Adrenal gland (tissue), 5 donors: ENCODE measurements at regions not wholly inside any gene's neighbourhood (a gene's known extent, or its start where the extent isn't known, plus 50 kb on each side); places are given as distances from the start of the nearest gene placed in this dataset.

Experiments used
- POLR2A ChIP-seq, 2 donors: fragments of 450-650 bp; IDR thresholded peaks; one replicate each; pipeline ENCODE4 v1.6.1; 2017; ENCODE audit warnings: antibody characterized with exemption in 2 of 2, mild to moderate bottlenecking in 2 of 2, moderate library complexity in 1 of 2
- TF ChIP-seq, protein P1 (sequence below), 6 experiments: fragments of 450-650 bp in 4 of 6; fragments of 200-600 bp in 2 of 6; sonication (generic) in 1 of 6; IDR thresholded peaks; 1 replicate in 5 of 6; 2 replicates in 1 of 6; pipeline versions ENCODE4 v1.5.1 to v1.8.0; 2016 to 2021; ENCODE audit warnings: antibody characterized with exemption in 6 of 6, mild to moderate bottlenecking in 2 of 6, moderate library complexity in 1 of 6
- donor health status: DM: no; HTN: no; CAD: no.

DNA sequence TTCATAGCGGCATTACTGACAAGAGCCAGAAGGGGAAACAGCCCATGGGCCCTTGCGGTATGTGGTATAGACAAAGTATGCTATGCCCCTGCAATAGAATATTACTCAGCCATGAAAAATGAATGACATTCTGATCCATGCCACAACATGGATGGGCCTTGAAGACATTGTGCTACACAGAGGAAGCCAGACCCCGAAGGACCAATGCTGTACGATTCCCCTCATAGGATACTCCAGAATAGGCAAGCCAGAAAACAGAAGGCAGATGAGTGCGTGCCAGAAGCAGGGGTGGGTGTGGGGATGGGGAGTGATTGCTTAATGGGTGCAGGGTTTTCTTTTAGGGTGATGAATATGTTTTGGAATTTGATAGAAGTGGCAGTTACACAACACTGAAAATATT is 342.0 kb downstream of the TEX29 start:
- TF ChIP-seq, protein P1, sequence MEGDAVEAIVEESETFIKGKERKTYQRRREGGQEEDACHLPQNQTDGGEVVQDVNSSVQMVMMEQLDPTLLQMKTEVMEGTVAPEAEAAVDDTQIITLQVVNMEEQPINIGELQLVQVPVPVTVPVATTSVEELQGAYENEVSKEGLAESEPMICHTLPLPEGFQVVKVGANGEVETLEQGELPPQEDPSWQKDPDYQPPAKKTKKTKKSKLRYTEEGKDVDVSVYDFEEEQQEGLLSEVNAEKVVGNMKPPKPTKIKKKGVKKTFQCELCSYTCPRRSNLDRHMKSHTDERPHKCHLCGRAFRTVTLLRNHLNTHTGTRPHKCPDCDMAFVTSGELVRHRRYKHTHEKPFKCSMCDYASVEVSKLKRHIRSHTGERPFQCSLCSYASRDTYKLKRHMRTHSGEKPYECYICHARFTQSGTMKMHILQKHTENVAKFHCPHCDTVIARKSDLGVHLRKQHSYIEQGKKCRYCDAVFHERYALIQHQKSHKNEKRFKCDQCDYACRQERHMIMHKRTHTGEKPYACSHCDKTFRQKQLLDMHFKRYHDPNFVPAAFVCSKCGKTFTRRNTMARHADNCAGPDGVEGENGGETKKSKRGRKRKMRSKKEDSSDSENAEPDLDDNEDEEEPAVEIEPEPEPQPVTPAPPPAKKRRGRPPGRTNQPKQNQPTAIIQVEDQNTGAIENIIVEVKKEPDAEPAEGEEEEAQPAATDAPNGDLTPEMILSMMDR (IDR thresholded peaks at IDR 0.05) = no peak
- TF ChIP-seq POLR2A (IDR thresholded peaks at IDR 0.05) = no peak
